ENCODE measurements at regions not wholly inside any gene's neighbourhood (a gene's known extent, or its start where the extent isn't known, plus 50 kb on each side); places are given as distances from the start of the nearest gene placed in this dataset.

DNA sequence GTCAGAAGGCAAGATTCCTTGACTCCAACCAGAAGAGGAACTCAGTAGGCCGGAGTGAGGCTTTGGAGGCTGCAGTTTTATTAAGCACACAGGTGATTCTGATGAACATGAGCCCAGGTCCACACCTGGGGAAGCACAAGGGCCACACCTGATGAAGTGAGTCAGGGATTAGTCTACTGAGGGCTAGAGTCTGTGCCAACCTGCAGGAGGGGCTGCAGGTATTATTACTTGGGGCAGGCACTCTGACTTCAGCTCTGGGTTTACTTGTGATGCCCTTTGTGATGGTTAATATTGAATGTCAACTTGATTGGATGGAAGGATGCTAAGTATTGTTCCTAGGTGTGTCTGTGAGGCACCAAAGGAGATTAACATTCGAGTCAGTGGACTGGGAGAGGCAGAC lies 75.2 kb upstream of the ZCCHC2 start:
- Histone ChIP-seq H3K4me3 (ENCODE audit: low read length) (no peak overlapping the region), H3K27me3 (ENCODE audit: control insufficient read depth, insufficient read depth, low read length, poor library complexity, severe bottlenecking) (no peaks in the 10 kb centered on the region), H3K27ac (ENCODE audit: low read depth, low read length) (no peak overlapping the region), H3K4me1 (ENCODE audit: control insufficient read depth, insufficient read depth, low read length) (no peaks in the 10 kb centered on the region), H3K36me3 (ENCODE audit: control insufficient read depth, insufficient read depth, low read length) (no peaks in the 10 kb centered on the region), H3K9me3 (ENCODE audit: control insufficient read depth, low read length) (no peaks in the 10 kb centered on the region), H3K9ac (ENCODE audit: extremely low read depth, low read length, poor library complexity, severe bottlenecking) (no peak overlapping the region)
- Mint-ChIP-seq H3K27me3 (ENCODE audit: insufficient read depth) (no peaks in the 10 kb centered on the region), H3K27ac (no peak overlapping the region), H3K9me3 (no peaks in the 10 kb centered on the region), H3K36me3 (ENCODE audit: low read depth) (no peaks in the 10 kb centered on the region), H3K4me1 (peaks cover 25% of the 10 kb centered on the region), H3K4me3 (no peak overlapping the region)
- TF ChIP-seq, protein P1, sequence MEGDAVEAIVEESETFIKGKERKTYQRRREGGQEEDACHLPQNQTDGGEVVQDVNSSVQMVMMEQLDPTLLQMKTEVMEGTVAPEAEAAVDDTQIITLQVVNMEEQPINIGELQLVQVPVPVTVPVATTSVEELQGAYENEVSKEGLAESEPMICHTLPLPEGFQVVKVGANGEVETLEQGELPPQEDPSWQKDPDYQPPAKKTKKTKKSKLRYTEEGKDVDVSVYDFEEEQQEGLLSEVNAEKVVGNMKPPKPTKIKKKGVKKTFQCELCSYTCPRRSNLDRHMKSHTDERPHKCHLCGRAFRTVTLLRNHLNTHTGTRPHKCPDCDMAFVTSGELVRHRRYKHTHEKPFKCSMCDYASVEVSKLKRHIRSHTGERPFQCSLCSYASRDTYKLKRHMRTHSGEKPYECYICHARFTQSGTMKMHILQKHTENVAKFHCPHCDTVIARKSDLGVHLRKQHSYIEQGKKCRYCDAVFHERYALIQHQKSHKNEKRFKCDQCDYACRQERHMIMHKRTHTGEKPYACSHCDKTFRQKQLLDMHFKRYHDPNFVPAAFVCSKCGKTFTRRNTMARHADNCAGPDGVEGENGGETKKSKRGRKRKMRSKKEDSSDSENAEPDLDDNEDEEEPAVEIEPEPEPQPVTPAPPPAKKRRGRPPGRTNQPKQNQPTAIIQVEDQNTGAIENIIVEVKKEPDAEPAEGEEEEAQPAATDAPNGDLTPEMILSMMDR (conservative IDR thresholded peaks at IDR 0.05), result no peak
- no peak for DNase-seq
- 83 to 95% methylated on average over 1 to 2 of the region's 2 CpGs for WGBS, 2 experiments (ENCODE audit: insufficient coverage in 1 of 2, insufficient read length in 1 of 2)

DNA sequence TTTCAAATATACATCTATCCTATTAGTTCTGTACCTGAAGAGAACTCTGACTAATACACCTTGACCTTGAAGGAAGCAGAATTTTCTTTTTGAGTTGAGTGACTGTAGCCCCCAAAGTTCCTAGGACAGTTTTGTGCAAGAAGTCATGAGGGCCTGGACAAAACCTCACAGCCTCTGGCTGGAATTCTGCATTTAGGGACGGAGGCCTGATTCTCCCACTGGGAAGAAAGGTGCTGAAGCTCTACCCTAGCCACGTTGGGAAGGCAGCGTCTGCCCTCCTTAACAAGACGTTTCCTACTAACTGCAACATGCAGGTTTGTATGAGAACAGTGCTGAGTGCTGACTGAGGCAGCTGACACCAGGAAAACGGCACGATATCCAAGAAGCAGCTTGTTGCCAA lies 74.4 kb upstream of the ZCCHC2 start:
- DNase-seq, result no peak
- H3K27ac Mint-ChIP-seq, result no peak overlapping the region
- Histone ChIP-seq H3K9me3 (ENCODE audit: control insufficient read depth, low read length) (no peaks in the 10 kb centered on the region), H3K36me3 (ENCODE audit: control insufficient read depth, insufficient read depth, low read length) (no peaks in the 10 kb centered on the region), H3K4me1 (ENCODE audit: control insufficient read depth, insufficient read depth, low read length) (no peaks in the 10 kb centered on the region), H3K27ac (ENCODE audit: low read depth, low read length) (no peak overlapping the region), H3K27me3 (ENCODE audit: control insufficient read depth, insufficient read depth, low read length, poor library complexity, severe bottlenecking) (no peaks in the 10 kb centered on the region), H3K9ac (ENCODE audit: extremely low read depth, low read length, poor library complexity, severe bottlenecking) (no peak overlapping the region), H3K4me3 (ENCODE audit: low read length) (no peak overlapping the region)
- WGBS, 2 experiments (ENCODE audit: insufficient coverage in 1 of 2, insufficient read length in 1 of 2), result 87 to 91% methylated on average over 6 of the region's 6 CpGs
- no peaks in the 10 kb centered on the region for H3K27me3 Mint-ChIP-seq (ENCODE audit: insufficient read depth)
- H3K9me3 Mint-ChIP-seq, result no peaks in the 10 kb centered on the region
- no peak overlapping the region for H3K4me3 Mint-ChIP-seq
- TF ChIP-seq, protein P1 (conservative IDR thresholded peaks at IDR 0.05), result no peak
- no peaks in the 10 kb centered on the region for H3K36me3 Mint-ChIP-seq (ENCODE audit: low read depth)
- peaks cover 25% of the 10 kb centered on the region for H3K4me1 Mint-ChIP-seq

DNA sequence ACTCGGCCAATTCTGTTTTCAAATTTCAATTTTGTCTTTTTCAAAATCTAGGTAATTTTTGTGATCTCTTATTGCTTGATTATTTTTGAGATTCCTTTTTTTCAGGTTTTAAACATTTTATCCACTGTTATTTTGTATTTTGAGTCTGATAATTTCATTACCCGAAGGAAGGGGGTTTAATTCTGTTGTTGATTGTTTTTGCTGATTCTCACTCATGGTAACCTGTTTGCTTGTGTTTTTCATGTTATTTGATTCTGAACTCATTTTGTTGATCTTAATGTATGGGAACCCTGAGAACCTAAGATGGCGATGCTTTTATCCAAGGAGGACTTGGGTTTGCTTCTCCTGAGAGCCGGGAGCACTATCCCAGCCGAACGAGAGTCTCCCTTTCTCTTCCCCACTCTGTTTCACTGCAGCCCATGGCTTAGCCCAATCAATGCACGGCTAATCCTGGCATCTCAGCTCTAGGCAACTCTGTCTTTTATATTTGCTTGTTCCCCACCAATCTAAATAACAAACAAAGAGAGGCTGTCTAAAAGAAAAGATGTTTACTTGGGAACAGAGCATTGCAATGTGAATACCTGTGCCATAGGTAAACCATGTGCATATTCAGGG lies 73.2 kb upstream of the ZCCHC2 start:
- no peak for DNase-seq
- Histone ChIP-seq H3K27me3 (ENCODE audit: control insufficient read depth, insufficient read depth, low read length, poor library complexity, severe bottlenecking) (no peaks in the 10 kb centered on the region), H3K27ac (ENCODE audit: low read depth, low read length) (no peak overlapping the region), H3K9ac (ENCODE audit: extremely low read depth, low read length, poor library complexity, severe bottlenecking) (no peak overlapping the region), H3K4me1 (ENCODE audit: control insufficient read depth, insufficient read depth, low read length) (no peaks in the 10 kb centered on the region), H3K4me3 (ENCODE audit: low read length) (no peak overlapping the region), H3K36me3 (ENCODE audit: control insufficient read depth, insufficient read depth, low read length) (no peaks in the 10 kb centered on the region), H3K9me3 (ENCODE audit: control insufficient read depth, low read length) (no peaks in the 10 kb centered on the region)
- Mint-ChIP-seq H3K27me3 (ENCODE audit: insufficient read depth) (no peaks in the 10 kb centered on the region), H3K27ac (no peak overlapping the region), H3K4me3 (no peak overlapping the region), H3K36me3 (ENCODE audit: low read depth) (no peaks in the 10 kb centered on the region), H3K9me3 (no peaks in the 10 kb centered on the region), H3K4me1 (peaks cover 25% of the 10 kb centered on the region)
- 94 to 100% methylated on average over 4 to 7 of the region's 7 CpGs for WGBS, 2 experiments (ENCODE audit: insufficient coverage in 1 of 2, insufficient read length in 1 of 2)
- TF ChIP-seq, protein P1 (conservative IDR thresholded peaks at IDR 0.05), result no peak

Measured in endodermal cell (in vitro differentiated cells).